Colonic mucosa (tissue), 4 donors: ENCODE measurements at regions not wholly inside any gene's neighbourhood (a gene's known extent, or its start where the extent isn't known, plus 50 kb on each side); places are given as distances from the start of the nearest gene placed in this dataset.

ENCODE experiments used
- DNase-seq: peaks from one replicate; pipeline ENCODE4 v3.0.0-alpha.2; 2020
- H3K27ac ChIP-seq: fragments of 200-600 bp; one replicate; pipeline ENCODE4 v1.8.0; 2021
- H3K27me3 ChIP-seq: fragments of 200-600 bp; one replicate; pipeline ENCODE4 v1.8.0; 2021
- H3K36me3 ChIP-seq: fragments of 200-600 bp; one replicate; pipeline ENCODE4 v1.8.0; 2021
- H3K4me1 ChIP-seq: fragments of 200-600 bp; one replicate; pipeline ENCODE4 v1.8.0; 2021; ENCODE audit warnings: mild to moderate bottlenecking
- H3K4me3 ChIP-seq: fragments of 200-600 bp; one replicate; pipeline ENCODE4 v1.8.0; 2021
- H3K9ac ChIP-seq, 2 donors: one replicate each; pipeline ENCODE4 v1.7.0; 2013; ENCODE audit warnings: control low read depth in 2 of 2, low read depth in 2 of 2, low read length in 2 of 2
- H3K9me3 ChIP-seq: fragments of 200-600 bp; one replicate; pipeline ENCODE4 v1.8.0; 2021
- CTCF ChIP-seq: fragments of 200-600 bp; IDR thresholded peaks from one replicate; pipeline ENCODE4 v1.8.0; 2022; ENCODE audit warnings: antibody characterized with exemption, mild to moderate bottlenecking
- intact Hi-C: fragments of 100-400 bp; cut with DNase I; formaldehyde crosslinking; loops from one replicate; pipeline ENCODE4 v1.14.1; 2022
- donor health status: healthy.
- donor health status: DM: no; HTN: no; CAD: no.
- donor health status: DM: no; HTN: no; CAD: no.

- no peak overlapping the region for H3K9ac ChIP-seq
Observed at GRCh38 chr20:40336533-40336932, 352.5 kb downstream of the MAFB start.

GRCh38 chr20:40335901-40336351 lies 353.1 kb downstream of the MAFB start:
- H3K9ac ChIP-seq: no peak overlapping the region
- no peaks in the 10 kb centered on the region for H3K9me3 ChIP-seq
- no peaks in the 10 kb centered on the region for H3K27me3 ChIP-seq
- no peak overlapping the region for H3K4me3 ChIP-seq
- H3K27ac ChIP-seq: no peak overlapping the region
- DNase-seq: no peak
- intact Hi-C loops: no loop called here
- no peak for TF ChIP-seq CTCF
- H3K36me3 ChIP-seq: no peaks in the 10 kb centered on the region
- no peaks in the 10 kb centered on the region for H3K4me1 ChIP-seq

More at GRCh38 chr20:40336533-40336932, 352.5 kb downstream of the MAFB start:
- no peak for TF ChIP-seq CTCF
- no peaks in the 10 kb centered on the region for H3K4me1 ChIP-seq
- intact Hi-C loops: no loop called here
- no peak for DNase-seq
- no peak overlapping the region for H3K27ac ChIP-seq
- no peaks in the 10 kb centered on the region for H3K9me3 ChIP-seq
- no peaks in the 10 kb centered on the region for H3K27me3 ChIP-seq
- no peaks in the 10 kb centered on the region for H3K36me3 ChIP-seq
- H3K4me3 ChIP-seq: no peak overlapping the region

GRCh38 chr20:40335437-40335836 lies 353.6 kb downstream of the MAFB start:
- TF ChIP-seq CTCF: no peak

GRCh38 chr20:40333591-40333990 lies 355.4 kb downstream of the MAFB start:
- no peak overlapping the region for H3K4me3 ChIP-seq
- no peaks in the 10 kb centered on the region for H3K36me3 ChIP-seq
- no peaks in the 10 kb centered on the region for H3K27me3 ChIP-seq
- H3K27ac ChIP-seq: no peak overlapping the region
- H3K4me1 ChIP-seq: no peaks in the 10 kb centered on the region
- intact Hi-C loops: no loop called here
- H3K9me3 ChIP-seq: no peaks in the 10 kb centered on the region
- TF ChIP-seq CTCF: no peak
- H3K9ac ChIP-seq: no peak overlapping the region
- no peak for DNase-seq

More at GRCh38 chr20:40335437-40335836, 353.6 kb downstream of the MAFB start:
- DNase-seq: no peak
- Histone ChIP-seq H3K27ac (no peak overlapping the region), H3K36me3 (no peaks in the 10 kb centered on the region), H3K4me1 (no peaks in the 10 kb centered on the region), H3K9ac (no peak overlapping the region), H3K27me3 (no peaks in the 10 kb centered on the region), H3K4me3 (no peak overlapping the region), H3K9me3 (no peaks in the 10 kb centered on the region)
- intact Hi-C loops: no loop called here

- Histone ChIP-seq H3K9ac (no peak overlapping the region), H3K4me1 (no peaks in the 10 kb centered on the region), H3K9me3 (no peaks in the 10 kb centered on the region), H3K27ac (no peak overlapping the region), H3K27me3 (no peaks in the 10 kb centered on the region), H3K36me3 (no peaks in the 10 kb centered on the region), H3K4me3 (no peak overlapping the region)
- DNase-seq: peak; percentile 22
- TF ChIP-seq CTCF: no peak
- intact Hi-C loops: no loop called here
Observed at GRCh38 chr20:40331807-40332560, 357.1 kb downstream of the MAFB start.
